KMS-11 (cell line): ENCODE measurements at regions not wholly inside any gene's neighbourhood (a gene's known extent, or its start where the extent isn't known, plus 50 kb on each side); places are given as distances from the start of the nearest gene placed in this dataset.

Source experiments
- H2AFZ ChIP-seq: fragments of 200-600 bp; sonication (generic); 2 replicates; pipeline ENCODE4 v1.6.1; 2016; ENCODE audit warnings: antibody characterized with exemption, mixed run types, low read depth
- H3K27ac ChIP-seq: fragments of 200-600 bp; sonication (generic); 2 replicates; pipeline ENCODE4 v1.6.1; 2016; ENCODE audit warnings: mild to moderate bottlenecking, mixed run types
- H3K27me3 ChIP-seq: fragments of 200-600 bp; sonication (generic); 2 replicates; pipeline ENCODE4 v1.6.1; 2017; ENCODE audit warnings: mild to moderate bottlenecking, low read depth, mixed run types, moderate library complexity; ENCODE audit not compliant: insufficient read depth
- H3K36me3 ChIP-seq: fragments of 200-600 bp; sonication (generic); 2 replicates; pipeline ENCODE4 v1.6.1; 2017; ENCODE audit warnings: mild to moderate bottlenecking, mixed run types; ENCODE audit not compliant: insufficient read depth
- H3K4me1 ChIP-seq: fragments of 200-600 bp; sonication (generic); 2 replicates; pipeline ENCODE4 v1.6.1; 2016; ENCODE audit warnings: mild to moderate bottlenecking, low read depth, mixed run types; ENCODE audit not compliant: poor library complexity, severe bottlenecking
- H3K4me2 ChIP-seq: fragments of 200-600 bp; sonication (generic); 2 replicates; pipeline ENCODE4 v1.7.0; 2016; ENCODE audit warnings: mild to moderate bottlenecking, mixed run types
- H3K4me3 ChIP-seq: fragments of 200-600 bp; sonication (generic); IDR thresholded peaks from 2 replicates; pipeline ENCODE4 v1.6.1; 2017; ENCODE audit warnings: low read depth, low read length, mixed read lengths; ENCODE audit not compliant: insufficient read depth
- H3K79me2 ChIP-seq: fragments of 200-600 bp; sonication (generic); 2 replicates; pipeline ENCODE4 v1.6.1; 2016; ENCODE audit warnings: low read depth, mixed run types; ENCODE audit not compliant: insufficient read depth
- H3K9ac ChIP-seq: fragments of 200-600 bp; sonication (generic); 2 replicates; pipeline ENCODE4 v1.6.1; 2016; ENCODE audit warnings: mild to moderate bottlenecking, mixed run types
- H4K20me1 ChIP-seq: fragments of 200-600 bp; sonication (generic); 2 replicates; pipeline ENCODE4 v1.6.1; 2016; ENCODE audit warnings: mild to moderate bottlenecking, mixed run types; ENCODE audit not compliant: insufficient read depth
- CTCF ChIP-seq: fragments of 200-600 bp; sonication (generic); conservative IDR thresholded peaks from 2 replicates; pipeline ENCODE4 v1.6.1; 2017; ENCODE audit warnings: low read depth, mild to moderate bottlenecking, antibody characterized with exemption, low read length, moderate library complexity, mixed read lengths

- H3K27me3 ChIP-seq, result no peaks in the 10 kb centered on the region
Observed at GRCh38 chr6:56377295-56377694, 129.9 kb upstream of the COL21A1 start.

GRCh38 chr6:56375806-56376205 is 128.4 kb upstream of the COL21A1 start:
- Histone ChIP-seq H2AFZ (no peak overlapping the region), H3K4me2 (no peak overlapping the region), H3K27me3 (no peaks in the 10 kb centered on the region), H3K36me3 (no peaks in the 10 kb centered on the region), H3K4me1 (peaks cover 18% of the 10 kb centered on the region), H3K4me3 (no peak overlapping the region), H3K9ac (no peak overlapping the region), H3K27ac (no peak overlapping the region), H4K20me1 (no peaks in the 10 kb centered on the region), H3K79me2 (no peaks in the 10 kb centered on the region)
- TF ChIP-seq CTCF, result no peak

More at GRCh38 chr6:56377295-56377694, 129.9 kb upstream of the COL21A1 start:
- TF ChIP-seq CTCF, result no peak
- no peak overlapping the region for H2AFZ ChIP-seq
- no peak overlapping the region for H3K27ac ChIP-seq
- no peak overlapping the region for H3K4me2 ChIP-seq
- H3K79me2 ChIP-seq, result no peaks in the 10 kb centered on the region
- H3K4me1 ChIP-seq, result peaks cover 8% of the 10 kb centered on the region
- H3K4me3 ChIP-seq, result no peak overlapping the region
- no peak overlapping the region for H3K9ac ChIP-seq
- no peaks in the 10 kb centered on the region for H4K20me1 ChIP-seq
- no peaks in the 10 kb centered on the region for H3K36me3 ChIP-seq

- Histone ChIP-seq H3K79me2 (no peaks in the 10 kb centered on the region), H2AFZ (no peak overlapping the region), H3K4me1 (peaks cover 27% of the 10 kb centered on the region), H3K27me3 (no peaks in the 10 kb centered on the region), H3K4me2 (no peak overlapping the region), H3K36me3 (no peaks in the 10 kb centered on the region), H3K9ac (no peak overlapping the region), H3K27ac (no peak overlapping the region), H4K20me1 (no peaks in the 10 kb centered on the region), H3K4me3 (no peak overlapping the region)
- TF ChIP-seq CTCF, result no peak
Observed at GRCh38 chr6:56374841-56375369, 127.5 kb upstream of the COL21A1 start.

- Histone ChIP-seq H3K36me3 (no peaks in the 10 kb centered on the region), H3K4me1 (peaks cover 31% of the 10 kb centered on the region), H3K4me3 (no peak overlapping the region)
Observed at GRCh38 chr6:56372406-56372995, 125.1 kb upstream of the COL21A1 start.

More at GRCh38 chr6:56372406-56372995, 125.1 kb upstream of the COL21A1 start:
- Histone ChIP-seq H3K27ac (no peak overlapping the region), H2AFZ (no peak overlapping the region), H3K9ac (no peak overlapping the region), H3K79me2 (no peaks in the 10 kb centered on the region), H3K27me3 (no peaks in the 10 kb centered on the region), H4K20me1 (no peaks in the 10 kb centered on the region), H3K4me2 (no peak overlapping the region)
- no peak for TF ChIP-seq CTCF
